H1 (cell line): ENCODE measurements at regions not wholly inside any gene's neighbourhood (a gene's known extent, or its start where the extent isn't known, plus 50 kb on each side); places are given as distances from the start of the nearest gene placed in this dataset.

Experiments used
- TEAD4 ChIP-seq: IDR thresholded peaks from 2 replicates; pipeline ENCODE4 v1.6.1; 2012; ENCODE audit warnings: low read depth, low read length, inconsistent platforms, mixed read lengths
- TF ChIP-seq, protein P1 (sequence below): IDR thresholded peaks from 2 replicates; pipeline ENCODE4 v1.6.1; 2011; ENCODE audit warnings: low read length, improper control_type of control experiment

DNA sequence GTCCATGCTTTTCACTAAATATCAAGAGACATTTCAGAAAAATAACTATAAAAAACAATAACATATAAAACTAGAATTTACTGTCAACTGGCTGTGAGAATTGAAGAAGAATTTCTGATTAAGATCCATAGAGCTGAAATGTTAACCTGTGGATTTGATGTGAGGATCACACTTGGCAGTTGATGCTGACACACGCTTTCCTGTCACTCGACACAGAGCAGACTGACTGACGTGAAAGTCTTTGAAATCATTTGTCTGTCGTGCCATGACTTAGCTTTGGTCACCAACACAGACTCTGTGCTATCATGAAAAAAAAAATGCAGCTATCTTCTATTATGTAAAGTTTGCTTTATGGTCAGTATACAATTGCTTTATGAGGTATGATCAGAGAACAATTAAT lies 706.0 kb upstream of the ZP4 start (continued):
- TF ChIP-seq TEAD4 = no peak
- TF ChIP-seq, protein P1, sequence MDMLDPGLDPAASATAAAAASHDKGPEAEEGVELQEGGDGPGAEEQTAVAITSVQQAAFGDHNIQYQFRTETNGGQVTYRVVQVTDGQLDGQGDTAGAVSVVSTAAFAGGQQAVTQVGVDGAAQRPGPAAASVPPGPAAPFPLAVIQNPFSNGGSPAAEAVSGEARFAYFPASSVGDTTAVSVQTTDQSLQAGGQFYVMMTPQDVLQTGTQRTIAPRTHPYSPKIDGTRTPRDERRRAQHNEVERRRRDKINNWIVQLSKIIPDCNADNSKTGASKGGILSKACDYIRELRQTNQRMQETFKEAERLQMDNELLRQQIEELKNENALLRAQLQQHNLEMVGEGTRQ = no peak
